A549 (cell line): ENCODE measurements at regions not wholly inside any gene's neighbourhood (a gene's known extent, or its start where the extent isn't known, plus 50 kb on each side); places are given as distances from the start of the nearest gene placed in this dataset.

ENCODE experiments used
- CEBPB ChIP-seq, 2 experiments: fragments of >200 bp in 1 of 2; sonication (Bioruptor Twin) in 1 of 2; formaldehyde crosslinking in 1 of 2; IDR thresholded peaks; 2 replicates each; pipeline ENCODE4 v1.6.1; 2012 to 2016
- CHD4 ChIP-seq: fragments of 200-600 bp; sonication (generic); IDR thresholded peaks from 2 replicates; pipeline ENCODE4 v1.6.1; 2016; ENCODE audit warnings: antibody characterized with exemption, mild to moderate bottlenecking, borderline replicate concordance
- CTCF ChIP-seq: fragments of >200 bp; sonication (Bioruptor Twin); formaldehyde crosslinking; IDR thresholded peaks from 3 replicates; pipeline ENCODE4 v1.5.1; 2016
- E2F6 ChIP-seq: IDR thresholded peaks from 2 replicates; pipeline ENCODE4 v1.6.1; 2012; ENCODE audit warnings: low read depth, borderline replicate concordance
- FOXS1 ChIP-seq: fragments of 250-450 bp; sonication (Bioruptor Pico); IDR thresholded peaks from 2 replicates; pipeline ENCODE4 v1.5.0; 2020; ENCODE audit warnings: mild to moderate bottlenecking, moderate library complexity
- HMGXB4 ChIP-seq: fragments of 250-450 bp; sonication (Bioruptor Pico); IDR thresholded peaks from 2 replicates; pipeline ENCODE4 v1.5.0; 2021; ENCODE audit warnings: mild to moderate bottlenecking, moderate library complexity, borderline replicate concordance
- POLR2A ChIP-seq: IDR thresholded peaks from 2 replicates; pipeline ENCODE4 v1.6.1; 2012; ENCODE audit warnings: mild to moderate bottlenecking, low read length
- RAD21 ChIP-seq, 2 experiments: fragments of >200 bp in 1 of 2; sonication (Bioruptor Twin) in 1 of 2; formaldehyde crosslinking in 1 of 2; IDR thresholded peaks in 1 of 2; conservative IDR thresholded peaks in 1 of 2; 2 replicates in 1 of 2; 3 replicates in 1 of 2; pipeline ENCODE4 v1.6.1; 2012 to 2018; ENCODE audit warnings: inconsistent platforms in 1 of 2
- RFX5 ChIP-seq: fragments of 450-650 bp; IDR thresholded peaks from 2 replicates; pipeline ENCODE4 v1.7.1; 2014; ENCODE audit warnings: antibody characterized with exemption, mild to moderate bottlenecking, moderate library complexity
- USF2 ChIP-seq: fragments of 450-650 bp; IDR thresholded peaks from 2 replicates; pipeline ENCODE4 v1.6.1; 2014; ENCODE audit warnings: antibody characterized with exemption
- ZFP36 ChIP-seq: fragments of 450-650 bp; IDR thresholded peaks from 2 replicates; pipeline ENCODE4 v1.6.1; 2014; ENCODE audit warnings: borderline replicate concordance; ENCODE audit not compliant: partially characterized antibody

- TF ChIP-seq CTCF: no peak
- no peak for TF ChIP-seq FOXS1 (CRISPR knock-in tag)
- TF ChIP-seq CHD4: no peak
- TF ChIP-seq RAD21 (conservative IDR thresholded peaks at IDR 0.05 in 1 of 2, IDR thresholded peaks at IDR 0.05 in 1 of 2): no peak
- no peak for TF ChIP-seq E2F6
- no peak for TF ChIP-seq POLR2A
- no peak for TF ChIP-seq CEBPB (IDR thresholded peaks at IDR 0.05)
- TF ChIP-seq ZFP36: no peak
- no peak for TF ChIP-seq HMGXB4 (CRISPR knock-in tag)
- no peak for TF ChIP-seq RFX5
- TF ChIP-seq USF2: no peak
Observed at GRCh38 chr13:29654843-29655547, 59.5 kb upstream of the SLC7A1 start.
